GM18861 (cell line): ENCODE measurements at regions not wholly inside any gene's neighbourhood (a gene's known extent, or its start where the extent isn't known, plus 50 kb on each side); places are given as distances from the start of the nearest gene placed in this dataset.

Experiments used
- ATAC-seq: cut with Tn5 transposase; IDR thresholded peaks from one replicate; pipeline ENCODE4 v1.9.1; 2021; ENCODE audit not compliant: unreplicated experiment

- no peak for ATAC-seq
Observed at GRCh38 chr5:105397749-105398148, 1835.2 kb upstream of the NUDT12 start.

DNA sequence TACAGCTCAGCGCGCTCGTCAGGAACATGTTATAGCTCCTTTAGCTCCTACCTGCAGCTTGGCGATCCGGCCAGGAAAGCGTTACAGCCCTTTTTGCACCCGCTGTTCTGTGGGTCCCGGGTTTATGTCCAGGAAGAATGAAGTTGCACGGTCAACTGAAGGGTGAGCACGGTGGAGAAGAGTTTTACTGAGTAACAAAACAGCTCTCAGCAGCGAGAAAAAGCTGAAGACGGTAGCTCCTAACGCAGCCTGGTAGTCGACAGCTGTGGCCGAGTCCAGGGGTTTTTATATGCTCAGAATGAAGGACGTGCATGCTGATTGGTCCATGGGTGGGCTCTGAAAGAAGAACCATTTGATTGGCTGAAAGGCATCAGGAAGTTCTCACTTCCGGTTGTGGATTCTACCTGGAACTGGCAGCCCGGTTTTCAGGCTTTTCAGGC lies 1830.1 kb upstream of the NUDT12 start:
- ATAC-seq: no peak

DNA sequence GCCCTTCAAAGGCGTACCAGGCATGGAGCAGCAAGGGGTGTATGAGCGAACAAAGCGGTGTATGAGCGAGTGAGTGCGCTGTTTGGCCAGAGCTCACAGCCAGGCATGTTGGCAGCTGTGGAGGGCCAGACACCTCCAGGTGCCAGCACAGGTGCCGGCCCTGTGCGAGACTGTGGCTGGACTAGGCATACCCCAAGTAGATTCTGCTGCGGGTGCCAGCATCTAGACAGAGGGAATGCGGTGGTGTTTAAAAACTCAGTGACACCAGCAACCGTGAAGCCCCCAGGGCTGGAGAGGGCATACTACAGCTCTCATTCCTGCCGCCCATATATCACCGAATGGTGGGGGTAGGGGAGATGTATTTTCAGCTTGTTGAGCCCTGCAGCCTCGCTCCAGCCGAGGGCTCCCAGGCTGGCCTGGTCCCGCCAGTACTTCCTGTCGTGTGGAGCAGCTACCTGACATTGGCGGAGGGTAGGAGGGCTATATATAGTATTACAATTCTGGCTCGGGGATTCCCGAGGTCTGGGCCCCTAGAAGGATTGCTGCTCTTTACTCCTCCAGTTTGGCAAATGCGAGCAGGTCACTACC lies 1829.6 kb upstream of the NUDT12 start:
- ATAC-seq: no peak

- no peak for ATAC-seq
Observed at GRCh38 chr5:105380126-105380525, 1817.5 kb upstream of the NUDT12 start.

DNA sequence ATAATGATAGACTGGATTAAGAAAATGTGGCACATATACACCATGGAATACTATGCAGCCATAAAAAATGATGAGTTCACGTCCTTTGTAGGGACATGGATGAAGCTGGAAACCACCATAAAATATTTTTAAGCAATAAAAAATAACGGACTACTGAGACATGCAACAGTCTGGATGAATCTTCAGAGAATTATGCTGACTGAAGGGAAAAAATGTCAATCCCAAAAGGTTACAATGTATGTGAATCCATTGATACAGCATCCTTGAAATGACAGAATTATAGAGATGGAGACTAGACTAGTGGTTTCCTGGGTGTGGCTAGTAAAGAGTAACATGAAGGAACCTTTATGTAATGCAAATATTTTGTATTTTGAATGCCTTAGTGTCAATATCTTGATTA lies 1808.6 kb upstream of the NUDT12 start:
- ATAC-seq: no peak

DNA sequence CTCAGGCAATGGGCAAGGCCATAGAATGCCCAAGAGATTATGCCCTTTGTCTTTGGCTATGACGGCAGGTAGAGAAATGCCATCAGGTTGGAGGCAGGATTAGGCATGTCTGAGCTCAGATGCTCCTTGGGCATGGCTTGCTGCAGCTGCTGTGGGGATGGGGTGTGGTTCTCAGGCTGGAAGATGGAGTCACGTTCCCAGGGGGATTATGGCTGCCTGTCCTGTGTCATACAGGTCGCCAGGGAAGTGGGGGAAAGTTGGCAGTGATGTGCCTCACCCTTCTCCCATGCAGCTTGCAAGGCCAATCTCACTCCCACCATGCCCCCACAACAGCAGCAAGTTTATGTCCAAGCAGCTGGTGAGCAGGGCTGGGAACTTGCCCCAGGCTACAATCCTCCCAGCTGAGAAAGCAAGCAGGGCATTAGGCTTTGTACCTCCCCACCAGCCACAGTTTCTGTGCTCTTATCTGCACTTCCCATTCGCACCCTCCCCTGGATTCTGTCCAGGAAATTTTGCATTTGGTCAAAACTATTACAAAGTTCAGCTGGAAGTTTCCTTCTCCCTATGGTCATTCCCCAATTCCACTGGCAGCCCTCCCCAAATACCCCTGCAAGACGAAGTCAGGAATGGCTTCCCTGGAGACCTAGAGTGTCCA lies 1788.0 kb upstream of the NUDT12 start:
- ATAC-seq: no peak

GRCh38 chr5:105331558-105331957 lies 1769.0 kb upstream of the NUDT12 start:
- ATAC-seq: no peak

GRCh38 chr5:105330185-105330584 lies 1767.6 kb upstream of the NUDT12 start:
- ATAC-seq: no peak

DNA sequence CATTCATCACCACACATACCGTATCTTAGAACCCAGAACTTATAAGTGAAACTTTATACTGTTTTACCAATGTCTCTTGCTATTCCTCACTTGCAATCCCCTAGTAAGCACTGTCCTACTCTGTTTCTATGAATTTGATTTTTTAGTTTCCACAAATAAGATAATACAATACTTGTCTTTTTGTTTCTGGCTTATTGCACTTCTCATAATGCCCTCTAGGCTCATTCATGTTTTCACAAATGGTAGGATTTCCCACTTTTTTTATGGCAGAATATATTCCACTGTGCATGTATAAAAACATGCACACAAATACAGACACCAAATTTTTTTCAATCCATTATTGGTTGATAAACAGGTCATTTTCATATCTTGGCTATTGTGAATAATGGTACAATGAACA lies 1742.3 kb upstream of the NUDT12 start:
- no peak for ATAC-seq

DNA sequence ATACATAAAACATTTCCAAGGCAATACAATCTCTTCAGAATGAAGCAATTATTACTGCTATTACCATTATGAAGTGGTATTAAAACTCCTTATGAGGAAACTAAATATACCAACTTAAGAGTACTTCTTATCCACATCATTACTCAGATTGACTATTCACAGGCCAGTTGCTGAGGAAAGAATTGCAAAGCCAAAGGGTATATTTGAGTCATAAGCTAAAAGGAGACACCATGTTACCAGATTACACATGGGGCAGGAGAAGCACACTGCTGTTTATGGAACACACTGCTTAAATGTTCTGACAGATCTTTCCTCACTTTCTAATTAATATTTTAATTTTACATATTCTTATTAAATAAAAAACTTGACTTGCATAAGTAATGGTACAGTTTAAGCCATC lies 1726.4 kb upstream of the NUDT12 start:
- no peak for ATAC-seq

DNA sequence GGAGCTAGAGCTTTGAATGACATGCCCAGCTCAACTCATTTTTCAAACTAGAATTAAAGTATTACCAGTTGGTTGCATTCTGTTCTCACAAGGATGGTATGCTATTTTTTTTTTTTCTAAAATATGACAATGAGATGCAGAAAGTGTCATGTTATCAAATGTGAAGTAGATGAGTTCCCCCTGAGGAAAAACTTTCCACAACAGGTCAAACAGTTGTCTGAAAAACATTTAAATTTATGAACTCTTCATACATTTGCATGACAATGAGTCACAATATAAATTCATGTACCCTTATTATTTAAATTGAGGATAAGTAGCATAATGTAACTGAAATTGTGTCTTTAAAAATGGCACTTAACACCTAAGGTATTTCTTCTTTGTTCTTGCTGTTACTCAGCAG lies 1720.5 kb upstream of the NUDT12 start:
- ATAC-seq: no peak

DNA sequence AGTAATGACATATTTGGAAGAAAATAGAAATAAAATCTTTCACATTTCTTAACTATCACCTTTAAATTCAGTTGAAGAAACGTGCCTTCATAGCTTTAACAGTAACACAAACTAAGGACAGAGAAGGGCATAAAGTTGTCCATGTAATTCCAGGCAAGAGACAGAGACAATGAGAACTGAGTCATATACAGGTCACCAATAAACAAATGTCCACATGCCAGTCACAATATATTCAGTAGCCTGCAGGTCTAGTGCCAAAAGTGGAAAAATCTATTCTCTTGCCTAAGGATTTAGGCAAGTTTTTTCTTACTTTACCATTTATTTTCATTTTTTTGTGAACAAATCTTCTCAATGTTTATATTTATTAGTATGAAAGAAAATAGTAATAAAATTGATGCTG lies 1711.5 kb upstream of the NUDT12 start:
- ATAC-seq: no peak

DNA sequence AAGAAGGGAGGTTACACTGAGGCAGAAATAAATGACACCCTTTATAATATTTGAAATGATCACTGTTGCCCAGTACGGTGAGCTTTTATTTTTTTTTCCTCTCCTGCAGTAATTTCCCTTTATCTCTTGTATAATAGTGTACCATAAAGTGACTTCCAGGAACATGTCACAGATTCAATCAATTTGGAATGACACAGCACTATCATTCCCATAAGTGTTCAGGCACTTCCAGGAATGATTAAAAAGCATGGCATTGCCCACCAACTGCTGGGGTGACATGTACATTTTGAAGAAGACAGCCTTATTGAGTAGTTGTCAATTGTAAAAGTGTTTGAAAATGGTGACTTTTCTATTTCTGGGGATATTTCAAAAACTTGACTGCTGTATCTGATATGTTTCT lies 1700.9 kb upstream of the NUDT12 start:
- no peak for ATAC-seq

- no peak for ATAC-seq
Observed at GRCh38 chr5:105259581-105260217, 1697.1 kb upstream of the NUDT12 start.

DNA sequence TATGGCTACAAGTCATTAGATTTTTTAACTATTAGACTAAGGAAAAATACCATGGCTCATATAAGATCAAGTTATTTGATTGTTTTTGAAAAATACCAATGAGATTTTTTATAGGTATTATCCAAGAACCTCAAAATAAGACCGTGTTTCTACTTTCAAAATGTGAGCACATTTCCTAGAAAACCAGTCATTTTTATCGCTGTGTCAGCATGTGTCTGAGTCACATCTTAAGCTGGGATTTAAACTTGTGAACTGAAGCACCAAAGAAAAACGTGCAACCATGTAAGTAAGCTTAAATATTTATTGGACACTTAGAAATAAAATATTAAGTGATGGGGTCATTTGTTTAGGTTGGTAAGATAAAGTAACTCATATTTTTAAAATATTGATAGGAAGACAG lies 1676.0 kb upstream of the NUDT12 start:
- no peak for ATAC-seq

- no peak for ATAC-seq
Observed at GRCh38 chr5:105230516-105231157, 1668.0 kb upstream of the NUDT12 start.

DNA sequence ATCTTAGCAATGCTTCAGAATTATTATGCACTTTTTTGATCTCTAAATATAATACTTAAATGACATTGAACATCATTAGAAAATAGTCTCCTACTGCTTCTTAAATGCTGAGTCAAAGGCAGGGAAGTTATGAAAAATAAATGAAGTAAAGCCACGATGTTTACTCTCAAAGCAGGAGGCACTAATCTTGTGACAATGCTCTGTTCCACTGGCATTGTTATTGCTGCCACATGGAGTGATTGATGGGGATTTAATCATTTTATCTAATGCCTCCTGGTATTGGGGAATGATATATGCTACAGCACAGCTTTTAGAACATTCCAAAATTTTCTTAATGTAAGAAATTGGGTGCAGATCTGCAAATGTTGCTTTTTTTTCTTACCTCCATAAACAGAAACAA lies 1655.4 kb upstream of the NUDT12 start:
- ATAC-seq: no peak

GRCh38 chr5:105213078-105213477 lies 1650.5 kb upstream of the NUDT12 start:
- ATAC-seq: no peak

DNA sequence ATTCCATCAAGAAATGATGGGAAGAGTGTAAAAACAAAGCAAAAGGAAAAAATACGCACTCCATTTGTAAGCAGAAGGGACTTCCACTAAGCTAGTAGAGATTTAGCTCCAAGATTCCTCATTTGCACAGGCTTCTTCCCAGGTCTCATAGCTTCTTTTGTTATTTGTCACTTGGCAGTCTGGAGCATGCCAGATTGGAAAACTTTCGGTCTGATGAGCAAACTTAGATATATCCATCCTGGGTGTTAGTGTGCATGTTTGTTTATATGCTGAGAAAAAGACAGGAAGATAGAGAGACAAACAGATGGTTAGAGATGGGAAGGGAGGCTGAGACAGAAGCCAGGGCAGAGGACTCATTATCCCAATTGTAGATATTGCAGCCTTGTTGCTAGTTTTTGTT lies 1644.5 kb upstream of the NUDT12 start:
- no peak for ATAC-seq

DNA sequence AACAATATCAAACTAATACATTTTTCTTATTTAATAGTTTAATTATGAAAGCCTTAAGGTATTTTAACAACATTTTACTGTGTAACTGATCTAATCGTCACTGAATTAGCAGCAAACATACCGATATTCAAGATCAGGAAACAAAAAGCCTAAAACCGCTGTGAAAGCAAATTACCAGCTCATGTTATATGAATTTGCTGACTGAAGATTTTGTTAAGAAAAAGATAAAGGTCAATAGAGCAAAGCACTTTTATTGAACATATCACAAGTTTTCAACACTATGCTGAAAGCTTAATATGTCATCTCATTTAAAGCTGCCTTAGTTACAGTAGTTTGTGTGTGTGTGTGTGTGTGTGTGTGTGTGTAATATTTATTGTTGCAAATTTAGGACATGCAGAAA lies 1634.9 kb upstream of the NUDT12 start:
- no peak for ATAC-seq

- no peak for ATAC-seq
Observed at GRCh38 chr5:105195765-105196164, 1633.2 kb upstream of the NUDT12 start.

GRCh38 chr5:105172918-105173317 lies 1610.3 kb upstream of the NUDT12 start:
- no peak for ATAC-seq
